SH-SY5Y (cell line): ENCODE measurements at regions not wholly inside any gene's neighbourhood (a gene's known extent, or its start where the extent isn't known, plus 50 kb on each side); places are given as distances from the start of the nearest gene placed in this dataset.

Experiments
- GATA2 ChIP-seq: IDR thresholded peaks from 2 replicates; pipeline ENCODE4 v1.6.1; 2011; ENCODE audit warnings: mild to moderate bottlenecking, low read depth, low read length
- GATA3 ChIP-seq: IDR thresholded peaks from 2 replicates; pipeline ENCODE4 v1.6.1; 2011; ENCODE audit warnings: low read depth, mild to moderate bottlenecking, low read length, moderate library complexity

- no peak for TF ChIP-seq GATA2
- TF ChIP-seq GATA3, result no peak
These were observed 288.6 kb upstream of the FIGN start for GRCh38 chr2:164024396-164024795.
